SK-N-SH treated with all-trans-retinoic acid at 6 μM for 48 hours (cell line): ENCODE measurements at regions not wholly inside any gene's neighbourhood (a gene's known extent, or its start where the extent isn't known, plus 50 kb on each side); places are given as distances from the start of the nearest gene placed in this dataset.

Source experiments
- ATAC-seq: fragments of 200-7000 bp; cut with Tn5 transposase; 3 replicates; pipeline ENCODE4 v1.9.1; 2020; ENCODE audit warnings: mild to moderate bottlenecking, moderate library complexity
- ARNTL ChIP-seq: fragments of 450-650 bp; formaldehyde crosslinking; IDR thresholded peaks from 2 replicates; pipeline ENCODE4 v1.5.0; 2020; ENCODE audit warnings: low read depth, mild to moderate bottlenecking, moderate library complexity, borderline replicate concordance
- BACH2 ChIP-seq: fragments of 250-450 bp; sonication (Bioruptor Pico); IDR thresholded peaks from 2 replicates; pipeline ENCODE4 v1.9.0; 2021; ENCODE audit warnings: mild to moderate bottlenecking, borderline replicate concordance
- CREB5 ChIP-seq: fragments of 250-450 bp; sonication (Bioruptor Pico); IDR thresholded peaks from 2 replicates; pipeline ENCODE4 v1.5.1; 2020; ENCODE audit warnings: low read depth, mild to moderate bottlenecking, moderate library complexity
- CSDC2 ChIP-seq: fragments of 250-450 bp; sonication (Bioruptor Pico); IDR thresholded peaks from 2 replicates; pipeline ENCODE4 v1.5.0; 2020; ENCODE audit warnings: mild to moderate bottlenecking, moderate library complexity
- ESRRG ChIP-seq: fragments of 250-450 bp; sonication (Bioruptor Pico); IDR thresholded peaks from 2 replicates; pipeline ENCODE4 v1.6.1; 2021; ENCODE audit warnings: mild to moderate bottlenecking
- GLIS3 ChIP-seq: fragments of 250-450 bp; sonication (Bioruptor Pico); IDR thresholded peaks from 2 replicates; pipeline ENCODE4 v1.5.0; 2020; ENCODE audit warnings: mild to moderate bottlenecking, moderate library complexity
- ISL1 ChIP-seq: fragments of 250-450 bp; sonication (Bioruptor Pico); IDR thresholded peaks from 2 replicates; pipeline ENCODE4 v2.1.2; 2022; ENCODE audit warnings: mild to moderate bottlenecking, moderate library complexity
- PPARA ChIP-seq: fragments of 250-450 bp; sonication (Bioruptor Pico); IDR thresholded peaks from 2 replicates; pipeline ENCODE4 v1.5.0; 2020; ENCODE audit warnings: mild to moderate bottlenecking, borderline replicate concordance
- RARB ChIP-seq: fragments of 250-450 bp; sonication (Bioruptor Pico); IDR thresholded peaks from 2 replicates; pipeline ENCODE4 v1.8.0; 2021; ENCODE audit warnings: mild to moderate bottlenecking, moderate library complexity
- SNAI2 ChIP-seq: fragments of 250-450 bp; sonication (Bioruptor Pico); IDR thresholded peaks from 2 replicates; pipeline ENCODE4 v1.5.0; 2020; ENCODE audit warnings: mild to moderate bottlenecking, moderate library complexity
- TCF4 ChIP-seq: fragments of 250-450 bp; sonication (Bioruptor Pico); IDR thresholded peaks from 2 replicates; pipeline ENCODE4 v1.8.0; 2021; ENCODE audit warnings: mild to moderate bottlenecking, moderate library complexity, borderline replicate concordance
- TOX ChIP-seq: fragments of 250-450 bp; sonication (Bioruptor Pico); IDR thresholded peaks from 2 replicates; pipeline ENCODE4 v1.8.0; 2021; ENCODE audit warnings: mild to moderate bottlenecking, moderate library complexity, borderline replicate concordance
- ZC3H10 ChIP-seq: fragments of 250-450 bp; sonication (Bioruptor Pico); IDR thresholded peaks from 2 replicates; pipeline ENCODE4 v1.5.1; 2021; ENCODE audit warnings: mild to moderate bottlenecking, moderate library complexity
- ZFP3 ChIP-seq: fragments of 250-450 bp; sonication (Bioruptor Pico); IDR thresholded peaks from 2 replicates; pipeline ENCODE4 v1.5.0; 2020; ENCODE audit warnings: mild to moderate bottlenecking, moderate library complexity
- ZFP30 ChIP-seq: fragments of 450-650 bp; formaldehyde crosslinking; IDR thresholded peaks from 2 replicates; pipeline ENCODE4 v1.5.0; 2022; ENCODE audit warnings: mild to moderate bottlenecking, moderate library complexity
- ZNF565 ChIP-seq: fragments of 450-650 bp; formaldehyde crosslinking; conservative IDR thresholded peaks from 2 replicates; pipeline ENCODE4 v1.5.0; 2020; ENCODE audit warnings: low read depth, mild to moderate bottlenecking, moderate library complexity
- ZNF70 ChIP-seq: fragments of 450-650 bp; formaldehyde crosslinking; IDR thresholded peaks from 2 replicates; pipeline ENCODE4 v1.5.0; 2020; ENCODE audit warnings: mild to moderate bottlenecking, moderate library complexity
- ZNF8 ChIP-seq: fragments of 450-650 bp; formaldehyde crosslinking; IDR thresholded peaks from 2 replicates; pipeline ENCODE4 v1.5.0; 2020; ENCODE audit warnings: mild to moderate bottlenecking, moderate library complexity
- TF ChIP-seq, protein P1 (sequence below): fragments of 250-450 bp; sonication (Bioruptor Pico); IDR thresholded peaks from 2 replicates; pipeline ENCODE4 v1.5.0; 2020; ENCODE audit warnings: mild to moderate bottlenecking, moderate library complexity
- TF ChIP-seq, protein P2 (sequence below): fragments of 250-450 bp; sonication (Bioruptor Pico); IDR thresholded peaks from 2 replicates; pipeline ENCODE4 v1.8.0; 2021; ENCODE audit warnings: low read depth, mild to moderate bottlenecking, moderate library complexity, borderline replicate concordance

DNA sequence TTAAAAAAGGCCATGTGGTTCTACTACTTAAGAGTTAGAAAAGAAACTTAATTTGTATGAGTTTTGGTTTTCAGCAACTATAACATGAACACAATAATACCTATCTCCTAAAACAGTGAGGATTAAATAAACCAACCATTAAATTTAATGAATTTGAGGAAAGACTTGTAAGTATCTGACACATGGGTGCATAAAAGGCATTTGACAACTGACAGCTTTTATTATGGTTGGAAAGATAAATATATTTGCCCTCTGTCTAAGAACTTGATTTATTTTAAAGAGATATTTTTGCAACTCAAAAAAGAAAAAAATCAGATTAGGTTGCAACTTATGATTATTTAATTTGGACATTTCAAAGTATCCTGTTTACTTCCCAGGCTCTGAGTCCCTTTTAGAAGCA, 217.9 kb upstream of the EEA1 start:
- no peak for ATAC-seq
- TF ChIP-seq TCF4 (CRISPR knock-in tag): no peak

DNA sequence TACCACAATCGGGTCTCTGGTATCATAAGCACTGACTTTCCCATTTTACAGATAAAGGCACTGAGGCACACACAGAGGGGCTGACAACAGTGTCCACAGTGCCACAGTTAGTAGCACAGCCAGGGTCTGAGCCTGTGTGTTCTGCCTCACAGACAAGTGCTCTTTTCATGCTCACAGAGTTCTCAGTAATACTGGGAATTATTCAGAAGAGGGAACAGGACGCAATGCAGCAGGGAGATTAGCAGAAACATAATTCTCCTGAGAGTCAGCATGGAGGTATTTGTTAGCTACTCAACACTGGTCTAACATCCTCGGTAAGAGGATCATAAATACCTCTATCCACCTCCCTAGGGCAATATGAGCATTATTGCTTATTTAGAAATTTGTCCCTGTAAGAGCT, 219.3 kb upstream of the EEA1 start:
- no peak for ATAC-seq
- TF ChIP-seq RARB (CRISPR knock-in tag) (no peak), BACH2 (CRISPR knock-in tag) (no peak), ZNF8 (CRISPR knock-in tag) (no peak), ZFP3 (CRISPR knock-in tag) (no peak), TOX (no peak), TCF4 (CRISPR knock-in tag) (no peak), ZC3H10 (CRISPR knock-in tag) (no peak), CREB5 (CRISPR knock-in tag) (no peak)

DNA sequence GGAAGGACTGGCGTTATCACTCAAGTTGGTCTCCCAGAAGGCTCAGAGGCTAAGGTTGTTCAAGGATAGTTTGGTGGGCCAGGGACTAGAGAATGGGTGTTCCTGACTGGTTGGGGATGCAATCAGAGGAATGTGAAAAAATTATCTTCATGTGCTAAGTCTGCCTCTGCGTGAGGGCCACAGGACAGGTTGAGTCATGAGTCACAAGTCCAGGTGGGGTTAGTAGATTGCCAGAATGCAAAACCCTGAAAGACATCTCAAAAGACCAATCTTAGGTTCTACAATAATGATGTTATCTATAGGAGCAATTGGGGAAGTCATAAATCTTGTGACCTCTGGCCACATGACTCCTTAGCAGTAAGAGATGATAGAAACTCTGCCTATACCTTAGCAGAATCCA, 220.1 kb upstream of the EEA1 start:
- no peak for TF ChIP-seq ZFP30
- TF ChIP-seq ZNF8 (CRISPR knock-in tag): no peak
- no peak for ATAC-seq

DNA sequence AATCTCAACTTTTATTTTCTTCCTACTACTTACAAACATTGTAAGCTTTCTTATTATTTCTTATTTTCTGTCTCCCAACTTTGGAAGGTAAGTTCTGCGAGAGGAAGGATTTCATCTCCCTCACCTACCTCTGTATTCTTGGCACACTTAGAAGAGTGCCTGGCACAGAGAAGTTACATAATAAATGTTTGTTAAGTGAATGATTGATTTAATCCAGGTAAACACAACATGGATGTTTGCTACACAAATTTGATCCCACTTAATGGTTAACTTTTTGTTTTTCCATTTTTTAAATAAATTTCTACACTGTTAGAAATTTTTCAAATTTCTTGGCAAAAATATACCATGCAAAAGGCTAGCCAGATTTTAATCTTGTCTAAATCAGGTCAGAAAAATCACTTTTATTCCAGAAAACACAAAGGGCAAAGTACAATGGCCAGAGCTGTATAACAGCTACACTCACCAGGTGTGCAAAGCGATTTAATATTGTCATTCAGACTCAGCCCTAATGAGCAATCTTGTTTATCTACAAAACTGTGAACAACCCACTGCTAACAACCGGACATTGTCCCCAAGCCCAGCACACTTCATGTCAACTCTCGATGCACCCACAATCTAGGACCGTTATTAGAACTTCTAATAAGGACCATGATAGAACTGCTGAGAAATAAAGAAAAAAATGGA, 222.1 kb upstream of the EEA1 start:
- ATAC-seq: no peak
- TF ChIP-seq PPARA (CRISPR knock-in tag) (no peak), TOX (no peak), ARNTL (CRISPR knock-in tag) (no peak), CREB5 (CRISPR knock-in tag) (no peak), ISL1 (no peak)

GRCh38 chr12:93152617-93153016, 223.5 kb upstream of the EEA1 start:
- TF ChIP-seq ZNF70 (CRISPR knock-in tag): no peak
- TF ChIP-seq, protein P1, sequence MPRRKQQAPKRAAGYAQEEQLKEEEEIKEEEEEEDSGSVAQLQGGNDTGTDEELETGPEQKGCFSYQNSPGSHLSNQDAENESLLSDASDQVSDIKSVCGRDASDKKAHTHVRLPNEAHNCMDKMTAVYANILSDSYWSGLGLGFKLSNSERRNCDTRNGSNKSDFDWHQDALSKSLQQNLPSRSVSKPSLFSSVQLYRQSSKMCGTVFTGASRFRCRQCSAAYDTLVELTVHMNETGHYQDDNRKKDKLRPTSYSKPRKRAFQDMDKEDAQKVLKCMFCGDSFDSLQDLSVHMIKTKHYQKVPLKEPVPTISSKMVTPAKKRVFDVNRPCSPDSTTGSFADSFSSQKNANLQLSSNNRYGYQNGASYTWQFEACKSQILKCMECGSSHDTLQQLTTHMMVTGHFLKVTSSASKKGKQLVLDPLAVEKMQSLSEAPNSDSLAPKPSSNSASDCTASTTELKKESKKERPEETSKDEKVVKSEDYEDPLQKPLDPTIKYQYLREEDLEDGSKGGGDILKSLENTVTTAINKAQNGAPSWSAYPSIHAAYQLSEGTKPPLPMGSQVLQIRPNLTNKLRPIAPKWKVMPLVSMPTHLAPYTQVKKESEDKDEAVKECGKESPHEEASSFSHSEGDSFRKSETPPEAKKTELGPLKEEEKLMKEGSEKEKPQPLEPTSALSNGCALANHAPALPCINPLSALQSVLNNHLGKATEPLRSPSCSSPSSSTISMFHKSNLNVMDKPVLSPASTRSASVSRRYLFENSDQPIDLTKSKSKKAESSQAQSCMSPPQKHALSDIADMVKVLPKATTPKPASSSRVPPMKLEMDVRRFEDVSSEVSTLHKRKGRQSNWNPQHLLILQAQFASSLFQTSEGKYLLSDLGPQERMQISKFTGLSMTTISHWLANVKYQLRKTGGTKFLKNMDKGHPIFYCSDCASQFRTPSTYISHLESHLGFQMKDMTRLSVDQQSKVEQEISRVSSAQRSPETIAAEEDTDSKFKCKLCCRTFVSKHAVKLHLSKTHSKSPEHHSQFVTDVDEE (CRISPR knock-in tag): no peak
- TF ChIP-seq CSDC2 (CRISPR knock-in tag): no peak
- TF ChIP-seq, protein P2, sequence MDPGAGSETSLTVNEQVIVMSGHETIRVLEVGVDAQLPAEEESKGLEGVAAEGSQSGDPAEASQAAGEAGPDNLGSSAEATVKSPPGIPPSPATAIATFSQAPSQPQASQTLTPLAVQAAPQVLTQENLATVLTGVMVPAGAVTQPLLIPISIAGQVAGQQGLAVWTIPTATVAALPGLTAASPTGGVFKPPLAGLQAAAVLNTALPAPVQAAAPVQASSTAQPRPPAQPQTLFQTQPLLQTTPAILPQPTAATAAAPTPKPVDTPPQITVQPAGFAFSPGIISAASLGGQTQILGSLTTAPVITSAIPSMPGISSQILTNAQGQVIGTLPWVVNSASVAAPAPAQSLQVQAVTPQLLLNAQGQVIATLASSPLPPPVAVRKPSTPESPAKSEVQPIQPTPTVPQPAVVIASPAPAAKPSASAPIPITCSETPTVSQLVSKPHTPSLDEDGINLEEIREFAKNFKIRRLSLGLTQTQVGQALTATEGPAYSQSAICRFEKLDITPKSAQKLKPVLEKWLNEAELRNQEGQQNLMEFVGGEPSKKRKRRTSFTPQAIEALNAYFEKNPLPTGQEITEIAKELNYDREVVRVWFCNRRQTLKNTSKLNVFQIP (CRISPR knock-in tag): no peak
- no peak for TF ChIP-seq CREB5 (CRISPR knock-in tag)
- TF ChIP-seq RARB (CRISPR knock-in tag): no peak
- no peak for TF ChIP-seq ESRRG (CRISPR knock-in tag)
- TF ChIP-seq ZNF565: no peak
- no peak for TF ChIP-seq ZFP3 (CRISPR knock-in tag)
- no peak for TF ChIP-seq ZNF8 (CRISPR knock-in tag)
- TF ChIP-seq GLIS3 (CRISPR knock-in tag): no peak
- no peak for TF ChIP-seq SNAI2
- TF ChIP-seq ISL1: no peak
- no peak for TF ChIP-seq PPARA (CRISPR knock-in tag)
- no peak for TF ChIP-seq TCF4 (CRISPR knock-in tag)
- no peak for ATAC-seq
